ENCODE measurements at regions not wholly inside any gene's neighbourhood (a gene's known extent, or its start where the extent isn't known, plus 50 kb on each side); places are given as distances from the start of the nearest gene placed in this dataset.
A peak's percentile ranks its signal among the peaks of the same experiment; 100 is the strongest.

DNA sequence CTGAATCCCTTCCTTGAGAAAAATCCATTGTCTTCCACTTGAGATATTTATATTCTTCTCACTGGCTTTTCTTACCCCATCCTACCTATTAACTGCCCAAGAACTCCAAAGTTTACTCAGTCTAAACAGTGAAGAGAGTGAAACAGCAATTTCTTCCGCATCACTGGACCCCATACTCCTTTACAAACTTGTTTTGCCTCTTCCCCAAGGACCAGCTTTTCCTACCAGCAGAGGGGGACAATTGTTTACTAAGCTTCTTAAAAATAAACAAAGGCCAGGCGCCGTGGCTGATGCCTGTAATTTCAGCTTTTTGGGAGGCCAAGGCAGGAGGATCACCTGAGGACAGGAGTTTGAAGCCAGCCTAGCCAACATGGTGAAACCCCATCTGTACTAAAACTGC lies 52.0 kb downstream of the LRATD1 start:
- DNase-seq, result no peak

DNA sequence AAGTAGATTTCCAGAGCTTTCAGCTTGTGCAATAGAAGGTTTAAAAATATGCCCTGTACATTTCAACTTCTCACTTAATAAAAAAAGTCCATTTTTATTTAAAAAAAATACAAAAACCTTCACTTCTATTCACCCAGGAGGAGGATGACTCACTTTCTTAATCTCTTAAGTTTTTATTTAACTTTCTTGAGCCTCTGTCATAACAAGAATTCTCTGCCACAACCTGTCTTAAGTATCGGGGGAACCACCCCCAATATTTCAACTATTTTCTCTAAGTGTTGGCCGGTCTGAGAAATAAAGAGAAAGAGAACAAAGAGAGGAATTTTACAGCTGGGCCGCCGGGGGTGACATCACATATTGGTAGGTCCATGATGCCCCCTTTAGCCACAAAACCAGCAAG lies 58.4 kb downstream of the LRATD1 start:
- DNase-seq, result no peak

DNA sequence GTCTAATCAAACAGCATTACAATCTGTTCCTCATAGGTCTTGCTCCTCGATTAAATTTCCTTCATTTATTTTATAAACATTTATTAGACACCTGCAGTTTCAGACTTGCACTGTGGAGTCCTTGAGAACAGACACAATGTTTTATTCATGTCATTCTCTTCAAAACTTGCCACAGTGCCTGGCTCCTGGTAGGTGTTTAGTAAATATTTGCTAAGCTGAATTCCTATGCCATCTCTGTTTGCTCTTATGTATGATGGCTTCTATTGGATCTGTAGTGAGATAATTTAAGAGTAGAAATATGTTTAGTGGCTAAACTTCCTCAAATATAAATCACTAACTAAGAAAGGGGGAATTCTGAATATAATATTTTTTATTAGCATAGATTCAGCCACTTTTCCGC lies 61.4 kb downstream of the LRATD1 start:
- DNase-seq, result no peak

DNA sequence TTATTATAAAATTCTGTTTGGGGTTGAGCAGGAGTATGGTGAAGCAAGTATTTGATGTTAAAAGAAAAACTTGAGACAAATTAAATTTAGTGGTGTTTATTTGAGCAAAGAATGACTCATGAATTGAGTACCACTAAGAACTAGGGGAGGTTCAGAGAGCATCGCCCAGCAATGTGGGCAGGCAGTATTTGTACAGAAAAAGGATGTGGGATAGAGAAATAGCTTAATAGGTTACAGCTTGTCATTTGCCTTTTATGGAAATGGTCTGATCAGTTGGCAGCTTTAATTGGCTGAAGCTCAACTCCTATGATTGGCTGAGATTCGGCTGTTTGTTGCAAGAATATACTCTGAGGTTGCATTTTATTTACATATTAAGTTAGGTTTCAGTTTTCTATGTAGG lies 68.2 kb downstream of the LRATD1 start:
- DNase-seq, result no peak

DNA sequence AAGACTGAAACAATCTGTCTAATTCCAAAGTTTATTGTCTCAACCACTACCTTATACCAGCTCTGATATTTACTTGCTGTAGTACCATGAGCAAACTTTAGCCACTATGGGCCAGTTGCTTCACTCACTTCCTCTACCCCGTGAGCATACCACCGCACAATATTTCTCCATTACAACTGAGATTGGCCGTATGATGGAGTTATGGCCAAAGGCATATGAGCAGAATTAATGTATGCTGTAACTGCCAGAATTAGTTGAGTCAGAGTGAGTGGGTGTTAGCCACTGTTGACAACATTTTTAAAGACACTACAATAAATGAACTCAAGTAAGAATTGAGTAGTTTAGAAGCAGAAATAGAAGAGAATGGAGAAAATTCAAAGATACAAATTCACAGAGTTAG lies 69.7 kb downstream of the LRATD1 start:
- DNase-seq, result no peak

DNA sequence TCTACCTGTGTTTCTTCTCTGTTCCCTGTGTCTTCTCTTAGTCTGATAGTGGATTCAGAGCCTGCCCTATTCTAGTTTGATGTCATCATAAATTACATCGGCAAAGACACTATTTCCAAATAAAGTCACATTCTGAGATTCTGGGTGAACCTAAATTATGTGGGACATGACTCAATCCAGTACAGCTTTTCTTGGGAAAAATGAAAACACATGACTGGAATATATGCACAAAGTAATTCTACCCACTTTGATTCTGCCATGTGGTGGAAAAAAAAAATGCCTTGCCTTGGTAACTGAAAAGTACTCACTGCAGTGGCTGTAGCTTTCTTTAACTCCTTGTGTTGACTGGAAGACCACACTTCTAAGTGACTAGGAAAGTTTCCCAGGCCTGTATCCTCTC lies 73.7 kb downstream of the LRATD1 start:
- DNase-seq, result no peak

DNA sequence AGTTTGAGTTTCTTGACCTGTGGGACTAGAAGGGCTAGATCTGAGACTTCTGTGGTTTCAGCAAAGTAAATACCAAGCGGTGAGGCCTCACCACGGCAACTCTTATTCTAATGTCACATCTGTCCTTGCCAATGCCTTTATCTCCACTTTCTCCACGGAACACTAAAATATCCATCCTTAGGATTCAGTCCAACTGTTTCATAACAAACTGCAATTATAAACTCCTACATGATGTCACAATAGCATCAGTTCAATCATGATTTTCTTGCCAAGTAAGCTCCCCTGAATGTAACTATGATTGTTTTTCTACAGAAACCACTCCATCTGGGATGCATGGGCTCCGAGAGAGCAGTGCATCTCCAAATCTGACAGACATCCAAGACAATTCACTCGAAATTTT lies 79.6 kb downstream of the LRATD1 start:
- no peak for DNase-seq

DNA sequence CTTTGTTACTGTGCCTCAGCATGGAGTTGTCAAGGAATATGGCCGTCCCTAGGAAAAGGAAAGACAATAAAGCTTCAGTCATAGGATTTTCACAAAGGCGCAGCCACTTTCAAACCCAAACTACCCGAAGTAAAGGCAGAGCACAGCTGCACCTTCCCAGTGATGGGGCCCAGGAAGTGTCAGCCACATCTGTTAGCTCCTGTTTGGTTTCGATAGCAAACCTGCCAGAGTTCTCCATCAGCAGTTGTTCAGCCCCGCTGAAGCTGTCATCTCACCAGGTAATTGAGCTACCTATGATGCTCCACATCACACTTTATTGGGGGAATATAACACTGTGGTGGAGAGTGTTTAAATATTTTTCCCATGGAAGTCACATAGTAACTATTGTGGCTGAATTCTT lies 80.7 kb downstream of the LRATD1 start:
- DNase-seq, result no peak

DNA sequence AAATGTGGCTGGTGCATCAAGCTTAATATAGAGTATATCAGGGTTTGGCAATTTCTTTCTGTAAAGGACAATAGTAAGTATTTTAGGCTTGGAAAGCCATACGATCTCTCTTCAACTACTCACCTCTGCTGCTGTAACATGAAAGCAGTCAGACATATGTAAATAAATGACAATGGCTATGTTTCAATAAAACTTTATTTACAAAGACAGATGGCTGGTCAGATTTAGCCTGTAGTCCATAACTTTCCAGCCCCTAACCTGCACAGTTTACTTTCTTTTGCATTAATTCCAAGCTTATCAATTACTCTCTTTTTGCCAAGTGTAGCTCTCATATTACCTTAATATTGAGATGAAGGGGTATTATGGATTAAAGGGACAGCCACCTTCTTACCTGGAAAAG lies 83.1 kb downstream of the LRATD1 start:
- DNase-seq, result no peak

DNA sequence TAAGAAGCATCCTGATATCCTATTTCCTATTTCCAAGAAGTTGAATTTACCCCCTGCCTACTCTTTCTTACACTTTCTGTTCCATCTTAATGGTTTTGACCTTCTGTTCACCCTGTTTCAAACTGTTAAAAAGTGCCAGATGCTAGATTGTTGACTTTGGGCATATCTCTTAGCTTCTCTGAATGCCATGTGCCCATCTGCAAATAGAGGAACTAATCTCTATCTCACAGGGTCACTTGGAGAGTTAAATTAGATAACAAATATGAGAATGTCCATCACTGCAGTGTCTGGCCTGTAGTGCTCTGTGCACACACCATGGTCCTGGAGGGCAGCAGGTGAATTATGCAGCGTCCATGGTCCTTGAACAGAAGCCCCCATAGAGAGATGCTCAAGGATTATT lies 83.8 kb downstream of the LRATD1 start:
- no peak for DNase-seq

DNA sequence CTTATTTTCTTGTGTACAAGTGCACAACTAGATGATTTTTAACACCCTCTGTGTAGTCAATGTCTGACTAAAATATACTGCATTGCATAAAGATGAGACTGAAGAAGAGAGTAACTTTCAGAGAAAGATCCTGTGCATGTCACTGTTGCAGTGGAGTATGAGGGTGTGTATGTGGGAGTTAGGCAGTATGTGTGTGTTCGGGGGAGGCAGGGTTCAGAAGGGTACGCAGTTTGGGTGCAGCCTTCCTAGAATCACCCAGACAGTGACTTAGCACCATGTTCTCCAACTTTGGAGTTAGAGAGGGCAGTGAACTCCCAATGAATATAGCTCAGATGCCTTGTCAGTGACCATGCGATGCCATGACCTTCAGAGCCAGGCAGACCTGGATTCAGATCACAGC lies 84.6 kb downstream of the LRATD1 start:
- DNase-seq, result peak in 3 of 56 donors; percentile 6 to 23 (median 22)

DNA sequence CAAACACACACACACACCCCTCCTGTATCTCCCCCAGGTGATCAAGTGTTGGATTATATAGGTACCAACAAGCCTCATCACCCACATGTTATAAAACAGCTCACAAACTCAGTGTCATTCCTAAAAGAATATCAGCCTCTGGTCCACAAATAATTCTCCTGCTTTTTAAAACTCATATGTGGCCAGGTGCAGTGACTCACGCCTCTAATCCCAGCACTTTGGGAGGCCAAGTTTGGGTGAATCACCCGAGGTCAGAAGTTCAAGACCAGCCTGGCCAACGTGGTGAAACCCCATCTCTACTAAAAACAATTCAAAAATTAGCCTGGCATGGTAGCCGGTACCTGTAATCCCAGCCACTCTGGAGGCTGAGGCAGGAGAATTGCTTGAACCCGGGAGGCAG lies 87.8 kb downstream of the LRATD1 start:
- DNase-seq, result no peak

DNA sequence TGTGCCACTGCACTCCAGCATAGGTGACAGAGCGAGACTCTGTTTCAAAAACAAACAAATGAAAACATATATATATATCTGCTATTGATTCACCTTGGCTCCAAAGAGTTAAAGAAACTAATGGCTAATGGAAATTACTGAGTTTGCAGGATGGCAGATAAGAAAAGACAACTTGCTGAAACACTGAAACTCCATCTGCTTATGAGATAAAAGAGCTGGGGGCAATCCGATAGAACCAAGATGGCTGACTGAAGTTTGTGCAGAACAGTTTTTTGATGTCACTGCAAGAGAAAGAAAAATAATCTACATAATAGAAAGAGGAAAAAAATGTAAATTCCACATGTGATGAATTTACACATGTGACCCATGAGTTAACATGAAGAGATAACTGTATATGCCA lies 88.2 kb downstream of the LRATD1 start:
- no peak for DNase-seq

DNA sequence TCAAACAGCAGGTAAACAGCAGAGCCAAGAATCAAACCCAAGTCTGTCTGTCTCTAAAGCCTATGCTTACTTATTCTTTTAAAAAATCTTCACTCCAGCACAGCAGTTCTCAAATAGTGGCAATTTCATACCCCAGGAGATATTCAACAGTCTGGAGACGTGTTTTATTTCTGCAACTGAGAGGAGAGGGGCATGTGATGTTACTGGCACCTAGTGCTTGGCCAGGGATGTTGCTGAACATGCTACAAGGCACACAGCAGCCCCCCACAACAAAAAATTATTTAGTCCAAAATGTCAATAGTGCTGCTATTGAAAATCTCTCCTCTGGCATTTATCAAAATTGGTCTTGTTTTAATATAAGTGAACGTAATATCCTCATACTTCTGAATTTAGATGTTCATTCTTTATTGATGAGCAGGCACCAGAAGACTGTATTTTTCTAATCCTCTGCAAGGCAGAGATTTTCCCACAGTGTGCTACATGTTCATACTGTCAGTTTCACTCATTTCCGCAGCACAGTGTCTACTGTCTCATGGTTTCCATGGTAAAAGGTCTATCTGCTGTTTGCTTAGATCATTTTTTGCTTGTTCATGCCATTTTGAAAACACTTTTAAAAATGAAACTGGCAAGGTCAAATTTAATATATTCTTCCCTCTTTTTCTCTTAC lies 90.5 kb downstream of the LRATD1 start:
- peak in 3 of 56 donors; percentile 3 to 11 (median 6) for DNase-seq

DNA sequence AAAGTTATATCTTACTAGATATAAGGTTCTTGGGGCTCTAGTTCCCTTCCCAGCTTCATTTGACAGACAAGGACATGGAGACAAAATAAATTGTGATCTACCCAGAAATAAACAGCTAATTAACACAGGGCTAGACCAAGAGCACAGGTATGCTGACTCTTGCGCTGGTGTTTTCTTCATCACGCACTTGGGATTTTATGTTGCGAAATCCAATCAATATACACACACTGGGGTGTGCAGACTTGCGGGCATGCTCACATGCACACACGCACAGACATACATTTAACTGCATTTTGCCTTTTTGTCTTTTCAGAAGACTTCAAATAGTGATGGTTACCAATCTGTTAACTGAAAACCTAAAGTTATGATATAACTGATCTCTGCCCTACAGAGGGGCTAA lies 91.2 kb downstream of the LRATD1 start:
- DNase-seq, result no peak

DNA sequence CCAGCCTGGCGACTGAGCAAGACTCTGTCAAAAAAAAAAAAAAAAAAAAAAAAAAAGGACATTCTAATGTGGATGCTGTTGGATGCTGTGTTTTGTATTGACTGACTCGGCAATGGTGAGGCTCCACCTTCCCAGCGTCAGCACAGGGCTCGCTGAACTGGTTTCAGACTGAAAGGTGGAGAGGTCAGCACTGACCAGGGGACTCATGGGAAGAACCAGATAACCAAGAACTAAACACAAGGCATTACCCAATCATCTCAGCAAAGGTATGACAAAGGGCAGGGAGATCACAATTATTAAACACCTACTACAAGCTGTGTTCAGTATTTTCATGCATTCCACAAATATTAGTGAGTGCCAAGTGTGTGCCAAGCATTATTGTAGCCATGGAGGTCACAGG lies 103.2 kb downstream of the LRATD1 start:
- DNase-seq, result no peak

DNA sequence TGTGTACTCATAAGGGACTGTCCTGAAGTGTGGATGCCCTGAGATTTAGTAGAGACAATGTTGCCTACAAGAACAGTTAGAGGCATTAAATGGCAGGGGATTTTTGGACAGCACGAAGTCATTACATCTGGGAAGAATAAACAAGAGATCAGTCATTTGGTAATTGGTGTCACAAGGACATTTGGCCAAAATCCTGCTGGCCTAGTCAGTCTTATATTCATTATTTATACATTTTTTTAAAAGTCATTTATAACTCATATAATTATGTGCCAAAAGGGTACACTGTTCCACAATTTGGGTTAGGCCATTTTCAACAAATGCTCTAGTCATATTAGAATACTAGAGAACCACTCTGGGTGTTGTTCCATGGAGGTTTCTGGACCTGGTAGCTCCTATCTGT lies 104.7 kb downstream of the LRATD1 start:
- DNase-seq, result no peak

DNA sequence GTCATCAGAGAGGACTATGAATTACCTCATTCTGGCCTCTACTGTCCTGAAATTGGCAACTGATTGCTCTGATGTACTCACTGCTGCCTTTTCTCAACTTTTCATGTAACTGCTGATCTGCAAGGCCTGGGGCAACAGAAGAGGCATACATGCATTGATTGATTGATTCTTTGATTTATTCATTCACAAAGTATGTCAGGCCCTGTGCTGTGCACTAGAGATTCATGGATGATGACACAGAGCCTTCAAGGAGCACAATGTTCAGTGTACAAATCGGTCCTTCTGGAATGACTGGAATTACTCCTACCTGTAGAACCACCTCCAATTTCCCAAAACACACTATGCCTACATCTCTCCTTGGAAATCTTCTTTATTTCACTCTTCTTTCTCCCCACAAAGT lies 111.3 kb downstream of the LRATD1 start:
- no peak for DNase-seq

DNA sequence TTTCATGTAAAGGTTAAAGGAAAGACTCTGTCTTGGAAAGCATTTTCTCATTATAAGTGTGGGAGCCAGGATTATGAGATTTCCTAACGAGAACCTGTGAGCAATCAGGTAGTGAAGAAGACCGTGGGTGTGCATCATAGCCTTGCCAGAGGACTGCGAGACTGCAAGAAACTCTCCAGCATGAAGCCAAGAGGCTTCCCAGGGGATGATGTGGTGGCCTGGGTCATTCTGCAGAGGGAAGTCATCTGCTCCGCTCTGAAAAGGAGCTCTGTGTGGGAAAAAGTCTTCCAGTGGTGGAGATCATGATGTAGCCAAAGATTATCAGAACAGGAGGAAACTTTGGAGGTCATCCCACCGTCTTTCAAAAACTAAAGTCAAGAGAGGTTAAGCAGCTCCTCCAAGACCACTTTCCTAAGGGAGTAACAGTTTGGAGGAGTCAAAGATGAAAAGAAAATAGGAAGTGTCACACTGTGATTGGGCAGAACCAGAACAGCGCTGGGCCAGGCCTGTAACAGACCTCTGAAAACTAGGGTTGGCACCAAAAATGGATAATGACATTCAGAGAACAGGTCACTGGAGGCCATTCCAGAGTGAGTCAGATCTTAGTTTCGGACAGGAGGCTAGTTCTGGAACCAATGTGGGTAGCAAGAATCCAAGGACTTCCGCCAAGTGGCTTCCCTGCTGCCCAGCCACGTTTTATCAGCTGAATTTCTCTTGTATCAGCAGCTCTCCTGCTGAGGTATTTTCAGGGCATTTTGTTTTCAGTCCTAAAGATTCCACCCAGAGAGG lies 113.0 kb downstream of the LRATD1 start:
- no peak for DNase-seq

DNA sequence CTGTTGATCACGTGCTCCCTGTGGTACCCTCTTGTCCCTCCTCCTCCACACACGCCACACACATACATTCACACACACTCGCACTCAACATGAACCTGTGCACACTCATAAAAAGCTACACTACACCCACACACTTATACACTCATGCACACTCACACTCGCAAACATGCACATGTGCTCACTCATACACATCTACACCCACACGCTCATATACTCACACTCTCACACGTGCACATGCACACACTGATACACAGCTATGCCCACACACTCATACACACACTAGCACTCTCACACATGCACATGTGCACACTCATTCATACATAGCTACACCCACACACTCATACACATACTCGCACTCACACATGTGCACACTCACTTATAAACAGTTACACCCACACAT lies 113.6 kb downstream of the LRATD1 start:
- no peak for DNase-seq

DNA sequence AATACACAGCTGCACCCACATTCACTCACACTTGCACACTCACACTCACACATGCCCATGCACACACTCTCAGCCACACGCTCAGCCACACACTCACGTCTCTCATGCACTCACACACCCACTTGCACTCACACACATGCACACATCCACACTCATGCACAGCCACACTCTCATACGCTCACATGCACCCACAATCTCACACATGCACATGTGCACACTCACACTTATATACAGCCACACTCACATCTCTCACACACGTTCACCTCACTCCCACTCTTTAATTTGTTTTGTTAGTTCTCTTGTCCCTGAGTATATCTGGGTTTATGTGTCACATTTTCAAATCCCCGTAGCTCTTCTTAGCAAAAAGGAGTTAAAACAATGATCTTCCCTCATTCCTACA lies 114.9 kb downstream of the LRATD1 start:
- DNase-seq, result no peak

DNA sequence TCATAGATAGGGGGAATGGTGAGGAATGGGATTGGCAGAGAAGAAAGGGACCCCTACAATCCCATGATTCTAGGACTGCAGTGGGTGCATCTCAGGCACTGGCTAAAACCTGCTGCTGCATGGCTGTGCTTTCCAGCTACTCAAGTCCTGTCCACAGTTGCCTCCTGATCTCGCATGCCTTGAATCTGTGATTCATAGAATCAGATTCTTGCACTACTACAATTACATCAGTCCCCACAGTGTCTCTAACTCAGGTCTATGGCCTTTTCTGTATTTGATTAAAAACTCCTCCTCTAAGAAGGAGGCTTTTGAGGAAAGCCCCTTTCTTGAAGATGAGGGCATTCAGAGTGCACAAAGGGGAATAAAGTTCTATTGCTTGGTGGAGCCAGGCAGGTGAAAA lies 117.4 kb downstream of the LRATD1 start:
- no peak for DNase-seq

DNA sequence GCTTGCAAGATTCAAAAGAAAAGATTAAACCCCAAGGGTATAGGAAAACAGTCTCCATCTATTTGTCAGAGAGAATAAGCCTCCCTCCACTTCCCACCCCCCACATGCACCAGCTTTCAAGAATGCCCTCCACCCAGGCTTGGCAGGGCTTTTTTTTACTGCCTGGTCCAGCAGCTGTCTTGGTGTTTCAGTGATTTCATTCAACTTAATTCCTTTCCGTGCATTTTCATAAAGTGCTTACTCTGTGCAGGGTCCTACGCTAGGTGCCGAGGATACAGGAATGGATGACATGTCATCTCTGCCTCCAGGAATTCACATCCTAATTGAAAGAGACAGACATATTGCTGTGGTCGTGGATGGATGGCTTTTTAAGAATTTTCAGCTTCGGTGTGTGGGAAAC lies 117.9 kb downstream of the LRATD1 start:
- DNase-seq, result no peak
